GM21825 (cell line): ENCODE measurements at regions not wholly inside any gene's neighbourhood (a gene's known extent, or its start where the extent isn't known, plus 50 kb on each side); places are given as distances from the start of the nearest gene placed in this dataset.
"Not testable (repeated sequence)": the region's sequence is repeated elsewhere in the genome, so short reads cannot be mapped to it uniquely, and the experiment has no call there.

Source experiments
- ATAC-seq: cut with Tn5 transposase; IDR thresholded peaks from one replicate; pipeline ENCODE4 v1.9.1; 2021; ENCODE audit warnings: mild to moderate bottlenecking, moderate library complexity; ENCODE audit not compliant: unreplicated experiment

DNA sequence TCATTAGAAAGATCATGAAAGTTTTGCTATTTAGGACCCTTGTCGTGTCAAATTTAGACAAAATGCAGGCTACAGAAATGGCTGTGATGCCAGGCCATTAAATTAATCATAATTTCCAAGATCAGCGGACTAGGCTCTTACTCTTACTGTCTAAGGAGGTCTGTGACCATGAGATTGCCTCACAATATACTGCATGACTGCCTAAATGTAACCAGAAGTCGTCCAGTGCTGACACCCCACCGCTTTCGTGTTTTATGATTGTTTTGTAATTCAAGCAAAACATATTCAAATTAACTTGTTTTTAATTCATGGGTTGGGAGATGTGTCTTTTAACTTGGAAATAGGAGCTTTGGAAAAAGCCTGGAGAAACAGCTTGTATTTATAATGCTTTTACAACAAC lies 947.5 kb downstream of the BRINP3 start:
- no peak for ATAC-seq

DNA sequence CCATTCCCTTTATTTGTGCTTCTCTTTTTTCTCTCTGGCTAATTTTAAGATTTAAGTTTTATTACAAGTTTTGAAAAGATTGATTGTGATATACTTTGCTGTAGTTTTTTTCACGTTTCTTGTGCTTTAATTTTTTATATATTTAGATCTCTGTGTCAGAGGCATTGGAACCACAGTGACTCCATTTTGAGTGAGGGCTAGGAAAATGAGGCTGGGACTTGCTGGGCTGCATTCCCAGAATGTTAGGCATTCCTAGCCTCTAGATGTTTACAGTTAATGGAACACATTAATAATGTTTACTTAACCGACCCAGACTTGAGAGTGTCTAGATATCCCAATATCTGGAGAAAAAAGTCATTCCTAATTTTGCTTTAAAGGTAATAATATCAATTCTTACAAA lies 939.4 kb downstream of the BRINP3 start:
- no peak for ATAC-seq

DNA sequence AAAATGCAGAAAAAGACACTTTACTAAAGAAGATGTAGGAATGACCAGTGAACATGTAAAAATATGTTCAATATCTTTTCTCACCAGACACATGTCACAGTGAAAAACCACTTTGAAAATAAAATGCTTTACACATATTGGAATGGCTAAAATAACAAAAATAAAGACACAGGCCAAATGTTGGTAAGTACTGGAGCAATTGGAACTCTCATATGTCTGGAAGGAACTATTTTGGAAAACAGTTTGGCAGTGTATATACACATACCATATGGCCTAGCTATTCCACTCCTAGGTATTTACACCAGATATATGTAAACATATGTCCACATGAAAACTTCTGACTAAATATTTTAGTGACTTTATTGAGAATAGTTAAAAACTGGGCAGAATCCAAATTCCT lies 927.2 kb downstream of the BRINP3 start:
- ATAC-seq = no peak

DNA sequence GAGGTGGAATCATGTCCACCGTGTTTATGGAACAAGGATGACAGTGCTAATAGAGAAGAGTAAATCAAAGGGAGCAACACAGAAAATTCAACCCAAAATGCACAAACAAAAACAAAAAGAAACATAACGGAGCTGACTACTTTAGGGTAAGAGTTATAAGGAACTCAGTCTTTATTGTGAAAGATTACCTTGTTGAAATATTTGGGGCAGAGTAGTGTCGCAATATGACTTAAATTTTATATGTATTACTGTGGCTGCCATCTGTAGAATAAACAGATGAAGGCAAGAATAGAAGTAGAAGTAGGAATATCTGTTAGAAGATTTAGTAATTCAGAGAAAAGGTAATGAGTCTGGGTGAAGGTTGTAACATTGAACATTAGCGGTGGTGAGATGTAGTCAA lies 913.9 kb downstream of the BRINP3 start:
- ATAC-seq = no peak

DNA sequence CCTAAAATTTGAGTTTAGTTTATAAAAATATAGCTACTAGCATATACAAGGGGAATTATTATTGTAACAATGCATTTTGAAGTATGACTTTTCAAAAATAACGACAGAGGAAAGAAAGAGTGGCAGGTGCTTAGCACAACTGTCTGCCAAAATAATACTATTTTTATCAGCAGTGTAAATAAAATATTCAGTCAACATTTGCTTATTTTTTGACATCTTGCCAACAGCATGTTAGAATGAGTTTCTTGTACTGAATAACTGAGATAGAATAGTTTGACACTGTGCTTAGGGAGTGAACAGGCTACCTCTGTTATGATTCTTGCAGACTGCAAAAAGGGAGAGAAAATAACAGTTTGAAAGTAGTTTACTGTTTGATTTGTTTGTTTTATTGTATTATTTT lies 909.8 kb downstream of the BRINP3 start:
- no peak for ATAC-seq

DNA sequence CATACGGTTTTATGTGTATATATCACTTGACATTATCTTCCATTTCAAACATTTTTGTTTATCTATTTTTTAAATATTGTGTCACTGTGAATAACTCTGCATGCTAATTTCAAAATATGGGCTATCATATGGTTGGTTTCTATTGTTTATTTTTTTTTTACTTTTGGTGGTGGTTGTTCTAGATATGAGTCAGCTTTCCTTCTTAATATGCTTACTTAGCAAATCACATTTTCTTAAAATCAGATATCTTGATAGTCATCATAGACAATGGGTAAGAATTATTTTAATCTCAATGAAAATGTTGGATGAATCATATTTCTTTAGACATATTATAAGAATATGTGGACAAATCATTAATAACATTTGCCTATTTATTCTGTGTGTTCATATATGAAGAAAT lies 881.5 kb downstream of the BRINP3 start:
- ATAC-seq = no peak

DNA sequence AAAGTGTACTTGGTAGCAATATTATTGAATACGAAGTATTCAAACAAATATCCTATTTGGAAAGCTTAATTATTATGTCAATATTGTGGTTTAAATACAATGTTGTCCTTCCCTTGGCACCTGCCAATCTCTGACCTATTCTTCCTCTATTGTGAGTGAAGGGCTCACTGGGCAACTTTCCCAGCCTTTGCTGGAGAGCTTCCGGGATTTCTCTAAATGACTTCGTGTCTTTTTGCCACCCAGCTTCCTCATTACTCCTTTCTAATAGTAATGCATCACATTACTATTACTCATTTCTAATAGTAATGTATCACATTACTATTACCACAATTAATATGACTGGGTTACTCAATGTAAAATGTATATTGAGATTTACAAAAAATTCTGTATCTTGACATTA lies 880.6 kb downstream of the BRINP3 start:
- ATAC-seq = no peak

DNA sequence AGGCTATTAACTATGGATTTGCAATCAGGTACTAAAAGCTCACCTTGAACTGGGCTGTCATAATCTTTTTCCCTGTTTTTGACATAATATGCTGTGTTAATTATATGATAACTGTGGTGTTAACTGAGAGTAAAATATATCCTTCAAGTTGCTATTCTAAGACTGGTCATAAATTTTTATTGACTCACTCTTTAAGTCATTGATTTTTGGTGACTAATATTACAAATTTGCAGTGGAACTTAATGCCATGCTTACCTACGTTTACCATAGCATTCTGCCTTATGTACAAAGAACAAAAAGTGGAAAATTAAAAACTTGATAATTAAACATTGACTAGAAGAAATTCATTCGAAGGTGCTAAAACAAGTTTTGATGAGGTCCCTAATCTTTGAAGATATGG lies 872.4 kb downstream of the BRINP3 start:
- no peak for ATAC-seq

DNA sequence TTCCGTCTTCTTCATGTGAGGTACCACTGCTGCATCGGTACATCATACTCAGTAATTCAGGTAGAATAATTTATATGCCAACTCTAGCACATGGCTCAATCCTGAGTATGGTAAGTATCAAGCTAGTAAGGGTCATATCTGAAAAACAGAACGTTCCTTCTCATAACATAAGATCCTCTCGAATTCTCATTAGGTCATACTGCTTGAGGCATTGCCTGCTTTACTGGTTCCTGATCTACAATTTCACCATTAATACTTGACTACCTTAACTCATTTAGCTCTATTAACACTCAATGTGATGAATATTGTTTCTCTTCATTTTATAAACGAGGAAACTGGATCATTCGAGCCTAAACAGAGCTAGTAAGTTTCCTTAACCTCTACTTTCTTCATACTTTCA lies 871.6 kb downstream of the BRINP3 start:
- no peak for ATAC-seq

DNA sequence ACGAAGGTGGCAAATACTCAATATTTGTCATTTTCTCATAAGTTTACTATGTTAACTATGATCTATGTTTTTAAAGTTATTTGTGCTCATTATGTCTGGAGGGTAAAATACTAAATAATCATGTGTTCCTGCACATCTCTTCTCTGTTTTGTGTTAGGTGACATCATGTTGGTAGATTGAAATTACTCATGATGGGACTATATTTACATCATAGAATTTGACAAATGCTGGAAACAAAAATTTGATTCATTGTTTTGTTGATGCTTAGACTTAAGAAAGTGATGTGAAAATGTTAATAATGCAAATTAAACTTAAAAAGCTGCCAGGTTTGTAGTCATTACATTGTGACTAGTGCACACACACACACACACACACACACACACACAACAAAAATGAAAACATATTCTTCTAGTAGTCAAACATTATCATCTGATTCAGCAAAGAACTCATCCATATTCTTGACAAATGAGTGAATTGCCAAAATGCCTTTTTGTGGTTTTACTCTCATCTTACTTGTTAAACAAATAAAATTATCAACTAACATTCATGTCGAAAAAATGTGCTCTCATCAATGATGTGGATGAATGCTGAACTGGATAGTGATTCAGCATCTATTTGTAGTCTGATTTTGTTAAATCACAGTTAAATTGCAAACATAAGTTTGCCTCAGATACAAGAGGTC lies 870.7 kb downstream of the BRINP3 start:
- ATAC-seq = no peak

DNA sequence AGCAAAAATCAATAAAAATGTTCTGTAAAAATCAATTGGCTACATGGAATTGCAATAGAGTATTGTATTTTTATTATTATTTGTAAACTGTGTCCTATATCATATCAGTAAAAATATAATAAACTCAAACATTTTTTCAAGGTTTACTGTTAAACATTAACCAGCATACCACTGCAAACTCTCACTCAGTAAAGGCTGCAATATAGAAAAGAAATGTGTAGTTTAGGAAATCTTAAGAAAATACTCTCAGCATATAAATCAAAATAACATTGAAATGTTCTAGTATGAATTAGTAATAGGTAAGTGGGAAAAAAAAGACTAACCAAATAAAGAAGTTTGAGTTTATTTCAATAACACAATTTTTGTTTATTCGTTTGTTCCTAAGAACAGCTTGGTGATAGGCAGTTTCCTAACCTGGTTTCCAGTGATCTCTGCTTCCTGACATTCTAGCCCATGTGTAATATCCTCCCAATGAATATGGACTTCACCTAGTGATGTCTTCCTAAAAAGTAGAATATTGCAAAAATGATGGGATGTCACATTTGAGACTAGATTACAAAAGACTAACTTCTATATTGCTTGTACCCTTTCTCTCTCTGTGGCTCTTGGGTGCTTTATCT lies 870.1 kb downstream of the BRINP3 start:
- ATAC-seq = no peak

DNA sequence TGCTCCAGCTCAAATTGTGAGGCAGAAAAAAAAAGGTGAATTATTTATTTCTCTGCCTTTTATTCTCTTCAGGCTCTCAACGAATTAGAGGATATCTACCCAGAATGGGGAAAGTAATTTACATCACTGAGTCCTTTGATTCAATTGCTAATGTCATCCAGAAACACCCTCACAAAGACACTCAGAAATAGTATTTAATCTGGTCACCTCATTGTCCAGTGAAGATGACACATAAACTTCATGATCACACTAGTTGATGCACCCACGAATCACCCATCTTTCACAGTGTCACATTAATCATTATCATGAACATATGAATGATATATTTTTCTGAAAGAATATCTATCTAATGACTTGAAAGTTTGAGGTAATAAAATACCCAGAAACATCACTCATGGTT lies 868.5 kb downstream of the BRINP3 start:
- ATAC-seq = no peak

DNA sequence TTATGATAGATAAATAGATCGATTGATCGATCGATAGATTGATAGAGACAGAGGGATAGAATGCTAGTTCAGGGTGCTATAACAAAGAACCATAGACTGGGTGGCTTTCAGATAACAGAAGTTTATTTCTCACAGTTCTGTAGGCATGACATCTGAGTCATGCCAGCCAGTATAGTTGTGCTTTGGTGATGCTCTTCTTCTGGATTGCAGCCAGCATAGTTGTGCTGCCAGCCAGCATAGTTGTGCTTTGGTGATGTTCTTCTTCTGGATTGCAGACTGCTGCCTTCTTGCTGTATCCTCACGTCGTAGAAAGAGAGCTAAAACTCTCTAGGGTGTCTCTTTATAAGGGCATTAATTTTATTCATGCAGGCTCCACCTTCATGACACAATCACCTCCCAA lies 860.8 kb downstream of the BRINP3 start:
- no peak for ATAC-seq

DNA sequence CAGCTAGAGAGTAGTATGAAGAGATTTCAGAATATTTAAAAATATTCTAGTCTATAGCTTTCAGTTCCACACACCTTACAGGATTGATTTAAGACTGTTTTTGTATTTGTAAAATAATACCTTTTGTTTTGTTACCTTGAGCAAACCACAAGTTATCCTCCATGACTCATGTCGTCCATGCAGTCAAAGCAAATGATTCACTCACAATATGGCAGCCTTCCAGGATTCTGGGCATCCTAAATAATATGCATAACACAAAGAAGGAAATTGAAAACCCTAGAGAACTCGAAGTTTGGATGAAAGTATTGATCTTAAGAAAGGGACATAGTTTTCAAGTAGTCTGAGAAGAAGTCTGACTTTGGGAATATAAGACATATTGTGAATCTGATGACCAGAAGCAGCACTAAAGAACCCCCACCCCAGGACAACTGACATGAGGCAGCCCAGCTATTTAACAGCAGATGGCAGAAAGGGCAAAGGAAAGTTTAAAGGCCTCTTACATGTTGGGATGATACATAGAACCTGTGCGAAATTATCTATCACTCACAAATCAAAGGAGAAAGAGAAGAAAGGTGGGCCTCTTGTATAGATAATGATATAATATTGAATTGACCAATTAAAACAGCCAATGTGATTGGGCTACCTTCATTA lies 857.9 kb downstream of the BRINP3 start:
- no peak for ATAC-seq

DNA sequence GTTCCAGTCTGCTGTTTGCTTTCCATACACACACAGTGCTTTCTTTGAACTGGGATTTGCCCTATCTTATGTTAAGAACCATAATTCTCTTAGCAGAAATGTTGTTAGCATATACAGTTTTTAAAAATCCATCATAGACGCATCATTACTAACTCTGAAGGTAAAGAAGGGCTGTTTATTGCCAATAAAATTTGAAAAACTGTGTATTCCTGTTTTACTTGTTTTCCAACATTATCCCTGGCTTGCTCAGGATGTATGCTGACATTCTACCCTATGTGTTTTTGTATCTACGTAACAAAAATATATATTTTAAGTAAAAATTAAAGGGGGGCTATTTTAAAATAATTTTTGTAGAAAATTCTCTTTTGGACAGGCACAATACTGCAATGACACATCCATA lies 857.2 kb downstream of the BRINP3 start:
- ATAC-seq = no peak

DNA sequence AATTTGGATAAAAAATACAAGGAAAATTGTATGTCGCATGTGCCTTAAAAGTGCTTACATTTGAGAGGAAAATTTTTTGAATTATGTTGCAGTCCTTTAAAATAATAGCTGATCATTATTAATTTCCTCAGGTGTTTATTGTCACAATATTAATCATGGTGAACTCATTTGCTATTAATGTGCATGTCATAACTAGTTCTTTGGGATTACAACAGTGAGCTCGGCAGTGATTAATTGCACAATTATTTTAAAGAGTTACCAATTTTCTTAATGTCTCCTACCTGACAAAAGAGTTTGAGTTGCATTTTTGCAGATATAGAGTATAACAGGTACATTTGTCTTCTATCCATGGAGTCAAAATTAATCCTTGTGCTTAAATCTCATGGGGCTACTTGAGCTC lies 854.3 kb downstream of the BRINP3 start:
- no peak for ATAC-seq

DNA sequence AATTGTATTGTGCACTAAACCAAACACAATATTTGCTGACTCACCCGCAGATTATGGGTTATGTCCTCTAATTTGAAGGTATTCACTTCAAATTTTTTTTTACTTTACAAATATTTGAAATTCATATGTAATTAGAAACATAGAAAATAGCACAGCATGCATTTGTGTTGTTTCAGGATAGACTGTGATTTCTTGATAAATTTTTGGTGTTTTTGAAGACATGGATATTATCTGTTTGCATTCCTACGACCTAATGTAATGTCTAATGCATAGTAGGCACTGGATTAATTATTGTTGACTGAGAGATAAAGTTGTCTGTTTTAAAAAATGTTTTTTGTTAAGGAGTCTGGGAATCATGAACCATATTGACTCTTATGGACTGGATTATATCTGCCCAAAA lies 850.2 kb downstream of the BRINP3 start:
- ATAC-seq = no peak

DNA sequence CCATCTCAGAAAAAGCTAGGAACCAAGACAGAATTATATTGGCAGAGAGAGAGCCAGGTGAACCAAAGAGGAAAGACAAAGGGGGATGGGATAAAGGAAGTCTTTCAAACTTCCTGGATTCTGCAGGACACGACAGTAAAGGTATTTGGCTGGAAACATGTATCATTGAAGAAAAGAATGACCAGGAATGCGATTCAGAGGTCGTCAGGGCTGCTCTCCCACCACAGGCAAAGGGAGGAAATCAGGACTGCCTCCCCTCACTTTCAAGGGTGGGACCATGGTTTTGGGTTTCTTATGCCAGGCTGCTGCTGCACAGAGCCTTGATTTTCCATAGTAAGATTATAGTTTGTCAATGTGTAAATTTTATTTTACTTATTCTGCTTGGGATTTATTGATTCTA lies 848.8 kb downstream of the BRINP3 start:
- no peak for ATAC-seq

DNA sequence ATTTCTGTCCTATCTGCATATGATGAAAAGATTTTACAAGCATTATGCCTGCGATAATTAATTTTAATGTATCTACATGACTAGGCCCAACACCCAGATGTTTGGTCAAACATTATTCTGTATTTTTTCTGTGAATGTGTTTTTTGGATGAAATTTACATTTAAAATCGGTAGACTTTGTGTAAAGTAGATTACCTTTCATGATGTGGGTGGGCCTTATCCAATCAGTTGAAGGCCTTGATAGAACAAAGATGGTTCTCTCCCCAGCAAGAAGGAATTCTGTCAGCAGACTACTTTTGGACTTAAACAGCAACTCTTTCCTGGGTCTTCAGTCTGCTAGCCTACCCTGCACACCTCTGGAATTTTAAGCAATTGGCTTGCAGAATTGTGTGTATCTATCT lies 844.0 kb downstream of the BRINP3 start:
- no peak for ATAC-seq

DNA sequence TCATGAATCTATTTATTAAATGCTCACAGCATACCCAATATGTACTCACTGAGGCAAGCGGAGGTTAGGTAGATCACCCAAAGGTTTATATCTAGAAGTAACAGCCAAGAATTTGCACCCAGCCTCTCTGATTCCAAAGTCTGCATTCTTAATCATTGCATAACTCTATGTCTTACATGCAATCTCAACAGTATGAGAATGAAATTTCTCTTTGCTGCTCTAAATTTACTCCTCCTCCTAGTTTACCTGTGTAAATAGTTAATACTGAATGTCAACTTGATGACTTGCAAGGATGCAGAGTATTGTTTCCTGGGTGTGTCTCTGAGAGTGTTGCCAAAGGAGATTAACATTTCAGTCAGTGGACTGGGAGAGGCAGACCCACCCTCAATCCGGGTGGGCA lies 840.6 kb downstream of the BRINP3 start:
- ATAC-seq = no peak

DNA sequence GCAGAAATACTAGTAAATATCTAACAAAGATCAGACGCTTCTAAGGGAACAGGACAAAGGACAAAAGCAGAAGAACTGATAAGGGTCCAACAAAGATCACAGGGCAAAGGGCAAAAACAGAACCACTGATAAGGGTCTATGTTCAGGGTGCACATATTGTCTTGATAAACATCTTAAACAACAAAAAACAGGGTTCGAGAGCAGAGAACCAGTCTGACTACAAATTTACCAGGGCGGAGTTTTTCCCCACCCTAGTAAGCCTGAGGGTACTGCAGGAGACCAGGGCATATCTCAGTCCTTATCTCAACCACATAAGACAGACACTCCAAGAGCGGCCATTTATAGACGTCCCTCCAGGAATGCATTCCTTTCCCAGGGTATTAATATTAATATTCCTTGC lies 833.5 kb downstream of the BRINP3 start:
- ATAC-seq = not testable (repeated sequence)

DNA sequence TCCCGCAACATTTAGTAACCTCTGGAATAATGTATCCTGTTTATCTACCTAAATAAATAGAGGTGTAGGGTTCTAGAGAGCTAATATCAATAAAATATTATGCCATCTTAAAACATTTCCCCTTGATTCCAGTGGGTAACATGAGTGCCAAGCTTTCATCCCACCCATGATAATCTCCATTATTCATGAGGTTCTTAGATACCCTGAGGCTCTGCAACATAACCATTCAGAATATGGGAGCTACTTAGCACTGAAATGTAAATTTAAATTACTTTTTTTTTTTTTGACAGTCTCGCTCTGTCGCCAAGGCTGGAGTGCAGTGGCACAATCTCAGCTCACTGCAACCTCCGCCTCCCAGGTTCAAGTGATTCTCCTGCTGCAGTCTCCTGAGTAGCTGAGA lies 832.7 kb downstream of the BRINP3 start:
- no peak for ATAC-seq

DNA sequence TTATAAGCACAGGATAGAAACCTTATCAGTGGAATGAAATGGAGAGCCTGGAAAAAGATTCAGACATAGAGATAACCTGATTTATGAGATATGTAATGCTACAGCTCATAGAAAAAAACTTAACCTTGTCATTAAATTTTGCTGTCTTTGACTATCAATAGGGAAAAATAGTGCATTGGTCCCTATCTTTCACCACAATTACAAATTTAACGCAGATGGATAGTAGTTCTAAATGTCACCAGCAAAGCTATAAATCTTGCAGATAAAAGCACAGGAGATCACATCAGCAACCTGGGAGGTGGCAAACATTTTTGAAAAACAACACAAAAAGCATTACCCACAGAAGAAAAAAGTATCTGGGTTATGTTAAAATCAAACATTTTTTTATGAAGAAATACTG lies 831.6 kb downstream of the BRINP3 start:
- no peak for ATAC-seq
